HuH-7.5 (cell line): ENCODE measurements at regions not wholly inside any gene's neighbourhood (a gene's known extent, or its start where the extent isn't known, plus 50 kb on each side); places are given as distances from the start of the nearest gene placed in this dataset.

ENCODE experiments used
- DNase-seq: peaks from one replicate; pipeline ENCODE4 v3.0.0; 2011; ENCODE audit warnings: low spot score

DNA sequence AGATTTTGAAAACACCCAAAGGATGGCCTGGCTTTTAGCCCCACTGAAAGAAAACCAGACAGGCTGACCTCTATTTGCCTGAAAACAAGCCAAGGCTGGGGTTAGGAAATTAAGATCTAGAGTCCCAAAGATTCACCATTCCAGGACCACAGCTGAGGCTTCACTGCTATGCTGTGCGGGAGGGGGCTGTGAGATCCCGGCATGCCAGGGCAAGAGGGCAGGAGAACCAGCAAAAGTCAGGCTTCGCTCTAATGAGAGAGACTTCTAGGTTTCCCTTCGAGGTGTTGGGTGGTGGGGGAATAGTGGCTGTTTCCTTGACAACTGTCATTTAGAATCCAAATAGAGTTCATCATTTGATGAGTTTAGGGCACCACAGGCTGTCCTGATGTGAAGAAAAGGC, 152.9 kb upstream of the NFIB start:
- no peak for DNase-seq

DNA sequence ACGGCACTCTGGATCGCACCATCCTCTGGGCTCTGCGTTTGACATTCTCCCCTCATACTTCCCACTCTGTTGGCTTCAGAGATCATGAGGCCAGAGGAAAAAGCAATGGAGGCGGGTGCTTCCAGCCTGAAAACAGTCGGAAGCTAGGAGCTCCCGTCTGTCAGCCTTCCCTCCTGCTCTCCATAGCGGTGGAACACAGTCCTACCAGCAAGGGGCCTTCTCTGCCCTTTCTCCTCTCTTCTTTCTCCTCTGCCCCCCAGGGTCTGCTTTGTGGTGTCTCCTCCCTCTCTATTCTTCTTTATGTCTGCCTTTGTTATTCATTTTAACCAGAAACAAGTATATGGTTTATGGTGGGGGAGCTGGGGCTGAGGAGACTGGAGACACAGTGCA, 152.5 kb upstream of the NFIB start:
- no peak for DNase-seq

DNA sequence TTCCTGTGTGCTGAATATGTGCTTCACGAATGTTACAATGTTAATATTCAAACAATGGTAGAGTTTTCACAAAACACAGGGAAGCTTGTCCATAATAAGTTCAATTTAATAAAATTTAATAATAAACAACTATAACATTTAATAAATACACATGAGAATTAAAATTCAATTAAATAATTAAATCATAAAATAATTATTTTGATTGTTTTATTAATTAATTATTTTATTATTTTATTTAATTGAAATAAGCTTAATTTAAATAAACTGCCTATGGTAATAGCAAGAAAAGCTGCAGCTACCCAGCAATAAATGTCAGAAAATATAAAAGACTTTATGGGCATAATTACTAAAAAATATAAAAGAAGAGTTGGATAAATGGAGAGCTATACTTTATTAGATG, 149.0 kb upstream of the NFIB start:
- no peak for DNase-seq

DNA sequence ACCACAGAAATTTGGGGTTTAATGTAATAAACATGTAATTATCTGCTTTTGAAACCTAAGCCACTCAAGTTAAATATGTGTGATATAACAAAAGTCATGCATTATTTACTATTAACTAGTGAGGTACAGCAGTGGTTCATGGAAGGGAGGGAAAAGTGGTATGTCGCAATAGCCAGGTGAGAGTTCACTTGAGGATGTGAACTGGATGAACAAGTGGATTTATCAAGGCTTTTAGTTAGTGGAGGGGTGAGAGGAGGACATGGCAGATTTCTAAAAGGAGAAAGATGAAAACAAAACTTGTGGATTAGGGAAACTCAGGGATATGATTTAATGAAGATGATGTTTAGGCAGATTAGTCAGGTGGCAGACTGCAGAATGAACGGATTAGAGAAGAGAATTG, 141.3 kb upstream of the NFIB start:
- DNase-seq: no peak

DNA sequence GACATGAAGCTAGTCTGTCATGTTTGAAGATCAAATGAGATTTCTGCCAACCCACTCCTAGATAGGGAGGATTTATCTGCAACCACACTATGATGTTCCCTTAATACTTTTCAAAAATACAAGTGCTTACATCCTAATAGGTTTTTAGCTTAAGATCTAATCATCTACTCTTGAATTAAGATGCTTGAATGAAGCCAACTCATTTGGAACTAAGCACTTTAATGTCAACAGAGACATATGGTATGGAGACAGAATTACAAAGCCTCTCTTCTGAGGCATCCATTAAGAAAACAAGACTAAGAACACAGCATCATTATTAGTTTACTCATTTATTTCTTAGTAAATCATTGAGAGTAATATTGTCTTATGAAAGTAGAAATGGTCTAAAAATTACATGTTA, 139.3 kb upstream of the NFIB start:
- DNase-seq: no peak

DNA sequence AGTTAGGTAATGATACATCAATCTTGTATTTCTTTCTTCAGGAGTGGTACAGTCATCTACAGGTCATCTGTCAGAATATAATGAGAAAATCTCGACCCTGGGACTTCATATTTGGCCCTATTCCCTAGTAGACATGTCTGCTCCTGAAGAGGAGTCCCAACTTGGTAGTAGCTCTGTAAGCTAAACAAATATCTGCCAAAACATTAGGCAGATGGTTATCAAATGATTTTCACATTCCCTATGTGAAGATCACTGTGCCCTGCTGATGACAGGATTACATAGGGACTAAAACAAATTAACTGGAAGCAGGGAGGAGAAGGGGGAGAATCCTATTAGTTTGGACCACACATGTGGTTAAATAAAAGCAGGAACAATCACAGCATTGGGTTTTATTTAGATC, 138.6 kb upstream of the NFIB start:
- no peak for DNase-seq

DNA sequence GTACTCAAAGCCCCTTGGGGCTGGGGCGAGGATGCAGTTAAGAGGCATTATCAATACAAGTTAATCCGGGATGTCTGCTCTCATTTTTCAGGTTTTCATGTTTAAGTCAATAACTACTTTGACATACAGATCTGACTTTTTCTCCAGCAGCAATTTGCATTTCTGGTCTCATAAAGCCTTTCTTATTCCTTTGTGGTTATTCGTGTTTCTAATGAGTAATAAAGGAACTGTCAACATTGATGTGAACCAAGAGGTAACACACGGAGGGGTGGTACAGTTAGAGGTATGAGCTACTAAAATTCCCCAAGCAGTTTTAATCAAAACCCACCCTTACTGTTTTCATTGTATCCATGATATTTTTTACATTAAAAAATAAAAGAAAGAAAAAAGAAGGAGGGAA, 138.0 kb upstream of the NFIB start:
- DNase-seq: no peak

DNA sequence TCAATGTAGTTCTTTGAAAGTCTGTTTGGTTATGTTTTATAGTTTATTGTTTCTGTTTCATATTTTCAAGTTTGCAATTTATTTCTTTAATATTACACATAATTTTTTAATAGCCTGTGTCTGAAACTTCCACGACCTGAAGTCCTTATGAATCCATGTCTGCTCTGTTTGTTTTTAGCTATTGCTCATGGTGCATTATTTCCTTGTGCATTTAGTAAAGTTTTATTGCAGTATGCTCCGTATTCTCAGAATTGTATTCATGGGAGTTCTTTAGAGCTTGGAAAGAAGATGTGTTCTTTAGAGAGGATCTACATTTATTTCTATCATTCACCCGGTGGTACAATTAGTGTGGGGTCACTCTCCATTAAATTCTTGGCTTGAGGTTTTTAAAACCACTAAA, 133.2 kb upstream of the NFIB start:
- no peak for DNase-seq

DNA sequence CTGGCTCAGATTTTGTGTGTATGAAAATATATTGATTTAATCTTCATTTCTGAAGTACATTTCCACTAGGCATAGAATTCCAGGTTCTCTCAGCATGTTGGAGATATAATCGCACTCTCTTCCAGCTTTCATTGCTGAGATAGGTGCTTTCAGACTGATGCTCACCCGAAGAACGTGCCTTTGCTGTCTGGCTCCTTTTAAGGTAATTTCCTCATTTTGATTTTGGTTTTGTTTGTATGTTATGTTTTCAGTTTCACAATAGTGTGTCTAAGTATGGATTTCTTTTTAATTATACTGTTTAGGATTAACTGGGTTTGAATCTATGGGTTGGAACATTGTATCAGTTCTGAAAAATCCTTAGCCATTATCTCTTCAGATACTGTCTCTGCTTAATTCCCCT, 132.0 kb upstream of the NFIB start:
- DNase-seq: no peak

DNA sequence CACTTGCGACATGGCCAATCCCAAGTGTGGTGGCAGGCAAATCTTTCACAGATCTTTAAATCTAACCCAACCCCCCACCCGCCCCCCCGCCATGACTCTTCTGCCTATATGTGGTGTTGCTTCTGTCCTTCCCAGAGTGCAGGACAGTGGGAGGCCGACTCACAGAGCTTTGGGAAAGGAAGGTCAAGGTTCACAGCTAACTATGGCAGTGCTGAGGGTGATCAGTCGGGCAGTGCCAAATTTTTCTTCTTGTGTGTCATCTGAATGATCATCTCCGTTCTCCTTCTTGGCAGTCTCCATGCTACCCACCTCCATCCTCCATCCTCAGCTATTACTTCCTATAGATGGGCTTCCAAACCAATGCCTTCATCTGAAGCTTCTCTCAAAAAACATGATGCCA, 129.0 kb upstream of the NFIB start:
- DNase-seq: no peak

DNA sequence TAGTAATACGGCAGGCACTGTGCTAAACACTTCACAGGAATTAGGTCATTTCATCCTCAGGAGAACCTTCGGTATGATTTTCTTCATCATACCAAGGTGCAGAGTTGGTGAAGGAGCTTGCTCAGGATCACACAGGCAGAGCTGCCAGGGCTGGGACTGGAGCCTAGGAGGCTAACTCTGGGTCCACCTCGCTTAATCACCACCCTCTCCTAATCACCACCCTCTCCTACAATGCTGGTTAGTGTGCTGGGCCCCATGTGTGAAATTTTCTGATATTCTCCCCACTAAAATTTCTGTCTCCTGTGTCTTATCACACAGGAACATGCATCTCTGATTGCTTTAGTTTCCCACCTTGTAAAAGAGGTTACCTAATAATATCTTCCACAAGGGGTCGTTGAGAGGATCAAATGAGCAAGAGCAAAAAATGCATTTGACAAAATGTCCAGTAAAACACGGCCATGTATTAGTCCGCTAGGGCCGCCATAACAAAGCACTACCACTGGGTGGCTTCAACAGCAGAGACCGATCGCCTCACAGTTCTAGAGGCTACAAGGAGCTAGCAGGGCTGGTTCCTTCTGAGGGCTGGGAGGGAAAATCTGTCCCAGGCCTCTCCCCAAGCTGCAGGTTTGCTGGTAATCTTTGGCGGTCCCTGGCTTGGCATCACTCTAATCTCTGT, 128.2 kb upstream of the NFIB start:
- no peak for DNase-seq

DNA sequence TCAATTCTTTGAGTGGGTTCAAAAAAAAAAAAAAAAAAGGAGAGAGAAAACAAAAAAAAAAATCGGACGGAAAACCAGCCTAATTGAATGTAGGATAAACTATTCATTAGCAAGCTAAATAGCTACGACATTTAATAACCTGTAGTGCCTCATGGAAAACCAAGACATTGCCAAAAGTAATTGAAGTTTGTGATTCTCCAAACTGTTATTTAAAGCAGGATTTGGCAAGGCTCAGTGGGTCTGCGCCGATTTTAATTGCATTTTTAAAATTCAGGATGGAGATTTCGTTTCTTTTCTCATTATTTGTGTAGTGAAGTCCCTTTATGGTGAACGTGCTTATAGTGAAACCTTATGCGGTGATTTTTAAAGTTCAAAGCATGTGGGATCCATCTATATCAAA, 127.2 kb upstream of the NFIB start:
- no peak for DNase-seq

DNA sequence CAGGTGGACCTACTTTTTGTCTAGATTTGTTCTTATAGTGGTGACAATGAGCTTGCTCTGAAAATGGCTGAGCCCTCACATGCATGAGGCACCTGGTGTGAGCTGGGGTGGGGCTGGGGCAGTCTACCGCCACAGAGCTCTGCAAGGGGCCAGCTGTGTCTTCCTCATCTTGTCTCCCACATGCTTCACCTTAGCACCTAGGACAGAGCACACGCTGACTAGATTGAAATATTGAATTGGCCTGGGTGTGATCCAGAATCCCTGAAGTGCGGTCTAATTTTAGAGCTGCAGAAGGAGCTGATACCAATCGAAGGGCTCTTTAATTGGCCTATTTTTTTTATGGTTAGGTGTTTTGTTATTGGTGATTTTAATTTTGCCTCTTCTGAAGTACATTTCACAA, 126.1 kb upstream of the NFIB start:
- no peak for DNase-seq

DNA sequence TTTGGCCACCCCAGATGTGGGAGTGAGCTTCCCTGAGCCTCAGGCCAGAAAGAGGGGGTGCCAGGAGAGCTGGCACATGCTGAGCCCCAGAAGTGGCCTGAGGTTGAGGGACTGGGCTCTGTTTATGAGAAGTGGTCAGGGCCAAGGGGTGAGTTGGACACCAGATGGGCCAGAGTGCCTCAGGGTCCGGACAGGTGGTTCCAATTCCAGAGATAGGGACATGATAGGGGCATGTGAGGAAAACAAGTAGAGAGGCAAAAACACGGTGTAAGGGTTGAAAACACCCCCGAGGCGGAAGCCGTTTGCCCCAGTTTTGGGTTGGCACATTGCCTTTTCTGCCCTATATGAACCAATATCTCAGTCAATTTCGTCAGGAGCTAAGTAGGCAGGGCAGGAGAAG, 125.6 kb upstream of the NFIB start:
- DNase-seq: no peak

DNA sequence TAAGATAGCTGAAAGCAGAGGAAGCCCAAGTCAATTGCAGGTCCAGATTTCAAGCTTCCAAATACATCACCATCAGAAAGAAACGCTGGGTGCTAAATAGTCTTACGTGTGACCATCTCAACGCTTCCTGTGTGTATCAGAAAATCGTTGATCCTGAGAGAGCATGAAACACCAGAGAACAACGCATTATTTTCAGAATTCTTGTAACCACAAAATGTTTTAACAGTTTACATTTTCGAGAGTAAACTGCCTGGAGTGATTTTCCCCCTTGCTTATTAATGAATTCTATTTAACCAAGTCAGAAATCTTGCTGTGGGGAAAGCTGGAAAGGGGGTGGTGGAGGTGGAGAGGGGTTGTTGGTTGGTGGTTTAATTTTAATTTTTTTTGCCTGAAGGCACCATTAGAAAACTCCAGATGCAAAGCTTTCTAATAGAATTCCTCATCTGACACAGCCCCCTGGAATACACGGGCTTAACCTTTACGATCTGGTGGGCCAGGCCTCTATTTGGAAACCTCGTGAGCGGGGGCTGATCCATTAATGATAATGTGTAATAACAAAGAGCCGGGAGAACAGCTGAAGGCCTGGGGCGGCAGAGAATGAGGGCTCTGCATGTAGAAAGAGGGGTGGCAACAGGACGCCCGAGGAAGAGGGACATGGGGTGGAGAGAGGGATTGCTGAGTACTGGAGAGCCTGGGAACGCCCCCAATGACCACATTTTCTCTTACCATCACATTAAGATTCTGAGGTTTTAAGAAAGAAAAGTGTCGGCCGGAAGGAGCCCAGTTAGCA, 124.5 kb upstream of the NFIB start:
- no peak for DNase-seq

DNA sequence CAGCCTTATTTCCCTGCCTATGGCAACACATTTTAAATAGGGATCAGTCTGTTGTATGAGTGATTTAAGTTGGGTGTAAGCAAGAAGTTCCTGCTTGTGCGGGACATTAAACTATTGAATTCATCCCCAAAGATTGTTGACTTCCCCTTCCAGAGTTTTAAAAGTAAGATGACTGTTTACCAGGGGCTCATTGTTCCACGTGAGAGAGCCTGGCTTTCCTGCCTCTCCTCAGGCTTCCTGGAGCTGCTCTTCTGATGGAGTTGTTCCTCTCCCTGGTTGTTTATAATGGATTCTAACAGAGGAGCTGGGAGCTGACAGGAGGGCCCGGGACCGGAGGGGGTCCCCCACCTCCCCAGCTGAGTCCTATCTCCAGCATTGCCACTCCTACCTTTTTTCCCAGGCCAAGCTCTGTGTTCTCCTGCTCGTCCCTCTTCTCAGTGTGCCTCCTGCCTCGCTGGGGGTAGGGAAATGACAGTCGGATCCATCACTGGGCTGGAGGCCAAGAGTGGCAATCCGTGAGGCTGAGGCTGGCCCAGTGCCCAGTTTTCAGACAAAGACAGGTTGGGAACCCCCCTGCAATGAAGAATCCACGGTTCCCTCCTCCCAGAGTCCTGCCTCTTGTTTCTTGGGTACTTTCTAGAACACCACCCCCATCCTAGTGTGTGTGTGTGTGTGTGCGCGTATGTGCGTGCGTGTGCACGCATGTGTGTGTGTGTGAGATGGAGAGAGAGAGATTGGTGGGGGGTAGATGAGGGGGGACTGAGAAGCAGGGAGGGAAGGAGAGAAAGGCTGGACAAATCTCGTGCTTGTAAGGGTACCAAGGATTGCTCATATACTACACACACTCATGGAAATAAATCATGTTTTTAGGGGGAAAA, 123.7 kb upstream of the NFIB start:
- DNase-seq: no peak

DNA sequence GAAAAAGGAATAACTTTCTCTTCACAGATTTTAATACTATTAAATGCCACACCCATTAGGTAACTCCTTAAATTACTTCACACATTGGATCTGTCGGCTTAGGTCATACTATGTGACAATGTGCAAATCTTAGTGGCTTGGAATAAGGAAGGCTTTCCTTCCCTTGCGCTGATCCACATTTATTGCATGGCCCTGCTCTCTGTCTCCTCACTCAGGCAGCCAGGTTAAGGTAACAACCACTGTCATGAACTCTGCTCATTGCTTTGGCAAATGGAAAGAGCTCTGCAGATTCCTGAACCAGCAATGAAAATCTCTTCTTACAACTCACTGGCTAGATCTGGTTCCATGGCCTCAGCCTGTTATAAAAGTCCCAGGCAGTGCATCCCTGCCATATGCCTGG, 121.9 kb upstream of the NFIB start:
- DNase-seq: no peak

DNA sequence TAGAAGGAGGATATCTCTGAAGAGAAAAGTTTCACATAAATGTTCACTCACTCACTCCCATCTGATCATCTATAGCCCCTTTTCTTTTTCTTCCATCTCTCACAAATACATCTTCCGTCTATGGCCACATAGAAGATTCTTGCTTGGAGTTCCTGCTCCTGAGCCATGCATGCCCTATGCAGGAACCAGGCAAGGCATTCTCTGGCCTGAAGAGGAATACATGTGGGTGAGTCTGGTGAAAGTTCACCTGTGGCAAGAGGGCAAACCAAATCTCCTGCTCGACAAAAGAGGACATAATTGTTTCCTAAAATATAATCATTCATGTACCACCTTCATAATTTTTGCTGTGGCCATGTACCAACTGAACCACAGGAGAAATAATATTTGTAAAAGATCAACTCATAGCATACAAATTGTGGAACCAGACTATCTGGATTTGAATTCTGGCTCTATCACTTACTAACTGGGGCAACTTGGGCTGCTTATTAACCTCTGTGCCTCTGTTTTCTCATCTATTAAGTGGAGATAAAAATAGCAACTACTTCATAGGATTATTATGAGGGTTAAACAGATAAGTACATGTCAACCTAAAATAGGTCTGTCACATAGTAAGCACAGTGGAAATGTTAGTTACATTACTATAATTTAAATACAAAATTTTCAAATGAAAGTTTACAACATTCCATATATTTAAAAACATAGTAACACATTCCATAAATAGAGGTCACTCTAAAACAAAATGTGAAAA, 121.2 kb upstream of the NFIB start:
- DNase-seq: no peak

DNA sequence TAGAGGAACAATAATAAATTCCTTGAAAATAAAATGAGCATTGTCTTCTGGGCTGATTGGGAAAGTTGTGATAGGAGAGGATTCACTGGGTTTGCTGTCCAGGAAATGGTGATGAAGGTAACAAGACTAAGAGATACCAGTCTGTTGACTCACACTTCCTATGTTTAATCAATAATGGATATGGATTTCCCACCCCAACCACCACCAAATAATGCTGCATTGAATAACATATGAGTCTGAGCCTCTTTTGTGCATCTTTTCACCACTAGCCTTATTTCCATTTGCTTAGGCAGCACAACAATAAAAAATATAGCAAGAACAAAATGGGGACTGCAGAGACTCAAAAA, 120.2 kb upstream of the NFIB start:
- no peak for DNase-seq

DNA sequence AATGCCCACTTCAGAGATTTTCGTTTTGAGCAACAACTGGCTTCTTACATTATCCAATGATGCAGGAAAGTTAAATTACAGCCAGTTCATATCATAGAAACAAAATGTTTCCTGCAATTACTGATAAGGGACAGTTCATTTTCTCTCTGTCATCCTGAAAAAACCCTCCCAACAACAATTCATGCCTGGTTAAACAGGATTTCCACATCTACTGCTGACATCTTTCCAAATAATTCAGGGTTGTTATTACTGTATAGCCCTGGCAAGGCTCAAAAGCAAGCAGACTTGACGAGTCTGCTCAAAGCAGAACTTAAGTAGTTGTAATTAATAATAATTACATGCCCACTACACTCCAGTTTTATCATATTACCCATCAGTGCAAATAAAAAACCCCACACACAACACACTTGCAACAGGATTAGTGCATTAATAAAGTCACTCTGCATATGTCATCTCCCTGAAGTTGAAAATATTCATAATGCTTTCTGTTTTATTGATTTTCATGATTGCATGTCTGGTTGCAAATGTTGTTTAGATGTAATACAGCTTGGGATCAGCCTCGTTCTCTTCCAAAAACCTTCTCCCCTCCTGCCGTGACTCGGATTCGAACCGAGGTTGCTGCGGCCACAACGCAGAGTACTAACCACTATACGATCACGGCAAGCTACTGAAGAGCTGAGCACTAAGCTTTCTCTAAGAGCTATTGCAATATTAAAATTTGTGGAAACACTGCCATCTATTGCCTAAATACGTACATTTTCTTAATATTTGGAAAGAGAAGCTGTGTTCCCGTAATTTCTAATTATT, 119.6 kb upstream of the NFIB start:
- no peak for DNase-seq

DNA sequence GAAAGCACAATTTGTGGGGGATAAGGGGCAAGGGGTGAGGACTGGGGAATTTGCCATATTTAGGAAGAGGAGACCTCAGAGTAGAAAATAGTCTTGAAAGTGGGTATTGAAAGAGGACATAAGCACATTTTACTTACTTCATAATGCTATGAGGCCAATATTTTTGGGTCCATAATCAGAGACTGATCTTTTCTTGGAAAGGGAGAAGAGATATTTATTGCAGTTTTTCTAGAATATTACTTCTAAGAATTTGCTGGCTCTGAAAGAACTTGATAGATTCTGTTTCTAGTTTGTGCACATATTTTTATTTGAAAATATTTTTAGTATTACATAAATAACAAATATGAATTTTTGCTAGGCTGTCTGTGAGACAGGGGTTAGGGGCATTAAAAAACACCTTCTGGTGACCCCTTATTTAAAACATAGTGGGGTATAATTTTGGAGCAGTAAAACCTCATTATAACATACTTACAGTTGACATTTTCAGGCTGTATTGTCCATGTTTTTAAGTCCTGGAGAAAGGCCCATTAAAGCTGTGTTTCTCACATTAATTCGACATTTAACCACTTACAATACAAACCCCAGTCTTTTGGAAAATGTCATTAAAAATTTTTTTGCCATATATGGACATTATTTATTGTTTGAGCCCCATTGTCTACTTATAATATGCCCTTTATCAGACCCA, 118.9 kb upstream of the NFIB start:
- no peak for DNase-seq
